Smooth muscle cell (in vitro differentiated cells): ENCODE measurements at regions not wholly inside any gene's neighbourhood (a gene's known extent, or its start where the extent isn't known, plus 50 kb on each side); places are given as distances from the start of the nearest gene placed in this dataset.

Experiments
- DNase-seq: peaks from one replicate; lab custom pipeline; 2025; ENCODE audit not compliant: unreplicated experiment; lab: John Stamatoyannopoulos, UW
- H2AFZ ChIP-seq: fragments of 200-600 bp; sonication (generic); 2 replicates; pipeline ENCODE4 v1.6.0; 2016; ENCODE audit warnings: antibody characterized with exemption, low read depth, mild to moderate bottlenecking
- H3F3A ChIP-seq: fragments of 200-600 bp; sonication (generic); 2 replicates; pipeline ENCODE4 v1.6.0; 2017; ENCODE audit warnings: antibody characterized with exemption, low read depth
- H3K27ac ChIP-seq: fragments of 200-600 bp; sonication (generic); 2 replicates; pipeline ENCODE4 v1.5.1; 2016; ENCODE audit warnings: low read depth, mild to moderate bottlenecking
- H3K27me3 ChIP-seq: fragments of 200-600 bp; sonication (generic); 2 replicates; pipeline ENCODE4 v1.6.1; 2016; ENCODE audit warnings: low read depth, mild to moderate bottlenecking
- H3K36me3 ChIP-seq: fragments of 200-600 bp; sonication (generic); 2 replicates; pipeline ENCODE4 v1.5.1; 2016; ENCODE audit warnings: low read depth
- H3K4me1 ChIP-seq: fragments of 200-600 bp; sonication (generic); 2 replicates; pipeline ENCODE4 v1.5.1; 2016; ENCODE audit warnings: low read depth
- H3K4me2 ChIP-seq: fragments of 200-600 bp; sonication (generic); 2 replicates; pipeline ENCODE4 v1.6.0; 2016; ENCODE audit warnings: mild to moderate bottlenecking
- H3K4me3 ChIP-seq: fragments of 200-600 bp; sonication (generic); 2 replicates; pipeline ENCODE4 v1.5.1; 2016; ENCODE audit warnings: mild to moderate bottlenecking
- H3K79me2 ChIP-seq: fragments of 200-600 bp; sonication (generic); 2 replicates; pipeline ENCODE4 v1.6.0; 2016; ENCODE audit warnings: low read depth, mild to moderate bottlenecking
- H3K9ac ChIP-seq: fragments of 200-600 bp; sonication (generic); 2 replicates; pipeline ENCODE4 v1.6.0; 2016; ENCODE audit warnings: low read depth
- H3K9me3 ChIP-seq: fragments of 200-600 bp; sonication (generic); replicated peaks from 2 replicates; pipeline ENCODE4 v1.5.1; 2016; ENCODE audit warnings: low read depth
- H4K20me1 ChIP-seq: fragments of 200-600 bp; sonication (generic); 2 replicates; pipeline ENCODE4 v1.6.0; 2016; ENCODE audit warnings: low read depth
- CTCF ChIP-seq: fragments of 200-600 bp; sonication (generic); IDR thresholded peaks from 2 replicates; pipeline ENCODE4 v1.5.1; 2017; ENCODE audit warnings: borderline replicate concordance, mild to moderate bottlenecking, antibody characterized with exemption; ENCODE audit not compliant: insufficient read depth, poor library complexity, severe bottlenecking
- WGBS: methylation state at CpG from one replicate; pipeline ENCODE4 v1.1.7; 2016; ENCODE audit warnings: low lambda C conversion rate; 5-methylcytosine and 5-hydroxymethylcytosine counted together

GRCh38 chr12:124418791-124419190 lies 123.9 kb downstream of the RFLNA start:
- Histone ChIP-seq H3F3A (peaks cover 11% of the 10 kb centered on the region), H3K27ac (peak overlapping the region; percentile 90), H3K4me1 (peaks cover 9% of the 10 kb centered on the region), H4K20me1 (peaks cover 59% of the 10 kb centered on the region), H3K4me2 (no peak overlapping the region), H3K27me3 (no peaks in the 10 kb centered on the region), H3K9me3 (no peaks in the 10 kb centered on the region), H3K79me2 (peaks cover 52% of the 10 kb centered on the region), H2AFZ (no peak overlapping the region), H3K4me3 (no peak overlapping the region), H3K9ac (peak overlapping the region; percentile 39), H3K36me3 (peaks cover 3% of the 10 kb centered on the region)
- WGBS, result 82% methylated on average over 15 of the region's 15 CpGs
- DNase-seq, result no peak
- no peak for TF ChIP-seq CTCF

- Histone ChIP-seq H3K4me3 (no peak overlapping the region), H3K4me1 (peaks cover 9% of the 10 kb centered on the region), H3K9me3 (no peaks in the 10 kb centered on the region), H3K9ac (no peak overlapping the region), H4K20me1 (peaks cover 63% of the 10 kb centered on the region), H2AFZ (no peak overlapping the region), H3F3A (peaks cover 7% of the 10 kb centered on the region), H3K27me3 (no peaks in the 10 kb centered on the region), H3K36me3 (peaks cover 3% of the 10 kb centered on the region), H3K27ac (no peak overlapping the region), H3K79me2 (peaks cover 52% of the 10 kb centered on the region), H3K4me2 (no peak overlapping the region)
- 94% methylated on average over 12 of the region's 13 CpGs for WGBS
- no peak for TF ChIP-seq CTCF
- no peak for DNase-seq
Observed at GRCh38 chr12:124418156-124418555, 123.3 kb downstream of the RFLNA start.

- no peaks in the 10 kb centered on the region for H3K9me3 ChIP-seq
- peaks cover 77% of the 10 kb centered on the region for H4K20me1 ChIP-seq
- peaks cover 52% of the 10 kb centered on the region for H3K79me2 ChIP-seq
- no peaks in the 10 kb centered on the region for H3K27me3 ChIP-seq
- no peak overlapping the region for H2AFZ ChIP-seq
- H3K27ac ChIP-seq, result no peak overlapping the region
- no peak overlapping the region for H3K4me2 ChIP-seq
- no peak overlapping the region for H3K9ac ChIP-seq
- peaks cover 3% of the 10 kb centered on the region for H3K36me3 ChIP-seq
- peaks cover 3% of the 10 kb centered on the region for H3K4me1 ChIP-seq
- WGBS, result 94% methylated on average over 55 of the region's 59 CpGs
- no peak overlapping the region for H3K4me3 ChIP-seq
- no peak for TF ChIP-seq CTCF
- DNase-seq, result no peak
- H3F3A ChIP-seq, result peaks cover 4% of the 10 kb centered on the region
Observed at GRCh38 chr12:124416516-124417395, 121.9 kb downstream of the RFLNA start.
